HG02870 (cell line): ENCODE measurements at regions not wholly inside any gene's neighbourhood (a gene's known extent, or its start where the extent isn't known, plus 50 kb on each side); places are given as distances from the start of the nearest gene placed in this dataset.
A peak's percentile ranks its signal among the peaks of the same experiment; 100 is the strongest.

Source experiments
- ATAC-seq: cut with Tn5 transposase; IDR thresholded peaks from one replicate; pipeline ENCODE4 v1.9.1; 2021; ENCODE audit warnings: mild to moderate bottlenecking, moderate library complexity; ENCODE audit not compliant: unreplicated experiment

- ATAC-seq = peak; percentile 91
Observed at GRCh38 chr5:104178829-104179456, 616.4 kb upstream of the NUDT12 start.

GRCh38 chr5:104178066-104178465 is 615.5 kb upstream of the NUDT12 start:
- ATAC-seq = no peak

- no peak for ATAC-seq
Observed at GRCh38 chr5:104177651-104178050, 615.1 kb upstream of the NUDT12 start.

GRCh38 chr5:104172976-104173375 is 610.4 kb upstream of the NUDT12 start:
- ATAC-seq = no peak

- ATAC-seq = no peak
Observed at GRCh38 chr5:104171958-104172690, 609.5 kb upstream of the NUDT12 start.

- ATAC-seq = no peak
Observed at GRCh38 chr5:104170926-104171325, 608.3 kb upstream of the NUDT12 start.

- ATAC-seq = no peak
Observed at GRCh38 chr5:104146652-104147051, 584.1 kb upstream of the NUDT12 start.

- no peak for ATAC-seq
Observed at GRCh38 chr5:104139840-104140239, 577.3 kb upstream of the NUDT12 start.

GRCh38 chr5:104130320-104130719 is 567.7 kb upstream of the NUDT12 start:
- ATAC-seq = no peak

- no peak for ATAC-seq
Observed at GRCh38 chr5:104128348-104128747, 565.8 kb upstream of the NUDT12 start.

- ATAC-seq = no peak
Observed at GRCh38 chr5:104126980-104127379, 564.4 kb upstream of the NUDT12 start.

- no peak for ATAC-seq
Observed at GRCh38 chr5:104119529-104119928, 556.9 kb upstream of the NUDT12 start.

- ATAC-seq = no peak
Observed at GRCh38 chr5:104111632-104112031, 549.0 kb upstream of the NUDT12 start.

GRCh38 chr5:104096451-104096850 is 533.9 kb upstream of the NUDT12 start:
- no peak for ATAC-seq

GRCh38 chr5:104095527-104095926 is 532.9 kb upstream of the NUDT12 start:
- no peak for ATAC-seq

GRCh38 chr5:104088876-104089778 is 526.5 kb upstream of the NUDT12 start:
- ATAC-seq = no peak

GRCh38 chr5:104084896-104085295 is 522.3 kb upstream of the NUDT12 start:
- ATAC-seq = no peak

- no peak for ATAC-seq
Observed at GRCh38 chr5:104082754-104083153, 520.2 kb upstream of the NUDT12 start.

- no peak for ATAC-seq
Observed at GRCh38 chr5:104081232-104081631, 518.6 kb upstream of the NUDT12 start.

GRCh38 chr5:104080646-104081175 is 518.1 kb upstream of the NUDT12 start:
- no peak for ATAC-seq
